D721Med (cell line): ENCODE measurements at regions not wholly inside any gene's neighbourhood (a gene's known extent, or its start where the extent isn't known, plus 50 kb on each side); places are given as distances from the start of the nearest gene placed in this dataset.
"Not testable (repeated sequence)": the region's sequence is repeated elsewhere in the genome, so short reads cannot be mapped to it uniquely, and the experiment has no call there.

ENCODE experiments used
- DNase-seq: peaks from one replicate; pipeline ENCODE4 v3.0.0; 2011; ENCODE audit warnings: low spot score; ENCODE audit not compliant: insufficient read length
- FAIRE-seq: peaks from 2 replicates; lab custom pipeline; 2011; peaks lifted over from hg19 to GRCh38; lab: Jason Lieb, UNC
- CTCF ChIP-seq: IDR thresholded peaks from 2 replicates; pipeline ENCODE4 v1.5.1; 2012; ENCODE audit warnings: mild to moderate bottlenecking, control low read depth; ENCODE audit not compliant: insufficient read depth; ENCODE audit errors: missing control alignments

GRCh38 chr2:166661391-166661790 lies 167.3 kb upstream of the SCN7A start:
- TF ChIP-seq CTCF, result no peak
- FAIRE-seq (no peak), DNase-seq (no peak)

GRCh38 chr2:166658901-166659300 lies 164.9 kb upstream of the SCN7A start:
- FAIRE-seq, result no peak
- no peak for TF ChIP-seq CTCF
- DNase-seq, result no peak

DNA sequence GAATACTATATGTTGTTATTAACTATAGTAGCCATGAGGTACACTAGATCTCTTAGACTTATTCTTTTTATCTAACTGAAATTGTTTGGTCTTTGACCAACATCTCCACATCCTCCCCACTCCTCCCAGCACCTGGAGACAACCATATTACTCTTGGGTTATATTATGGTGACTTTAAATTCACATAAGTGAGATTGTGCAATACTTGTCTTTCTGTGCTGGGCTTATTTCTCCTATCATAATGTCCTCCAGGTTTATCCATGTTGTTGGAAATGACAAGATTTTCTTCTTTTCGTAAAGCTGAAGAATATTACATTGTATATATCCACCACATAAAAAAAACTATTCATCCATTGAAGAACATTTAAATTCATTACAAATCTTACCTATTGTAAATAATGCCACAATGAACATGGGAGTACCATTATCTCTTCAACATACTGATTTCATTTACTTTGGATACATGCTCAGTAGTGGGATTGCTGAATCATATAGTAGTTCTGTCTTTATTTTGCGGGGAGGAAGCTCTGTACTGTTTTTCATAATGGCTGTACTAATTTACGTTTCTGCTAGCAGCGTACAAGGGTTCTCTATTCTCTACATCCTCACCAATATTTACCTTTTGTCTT lies 159.2 kb upstream of the SCN7A start:
- FAIRE-seq (no peak), DNase-seq (no peak)

GRCh38 chr2:166651991-166652390 lies 157.9 kb upstream of the SCN7A start:
- DNase-seq, result no peak
- TF ChIP-seq CTCF, result no peak

More for the DNA sequence above, 159.2 kb upstream of the SCN7A start:
- TF ChIP-seq CTCF, result no peak

DNA sequence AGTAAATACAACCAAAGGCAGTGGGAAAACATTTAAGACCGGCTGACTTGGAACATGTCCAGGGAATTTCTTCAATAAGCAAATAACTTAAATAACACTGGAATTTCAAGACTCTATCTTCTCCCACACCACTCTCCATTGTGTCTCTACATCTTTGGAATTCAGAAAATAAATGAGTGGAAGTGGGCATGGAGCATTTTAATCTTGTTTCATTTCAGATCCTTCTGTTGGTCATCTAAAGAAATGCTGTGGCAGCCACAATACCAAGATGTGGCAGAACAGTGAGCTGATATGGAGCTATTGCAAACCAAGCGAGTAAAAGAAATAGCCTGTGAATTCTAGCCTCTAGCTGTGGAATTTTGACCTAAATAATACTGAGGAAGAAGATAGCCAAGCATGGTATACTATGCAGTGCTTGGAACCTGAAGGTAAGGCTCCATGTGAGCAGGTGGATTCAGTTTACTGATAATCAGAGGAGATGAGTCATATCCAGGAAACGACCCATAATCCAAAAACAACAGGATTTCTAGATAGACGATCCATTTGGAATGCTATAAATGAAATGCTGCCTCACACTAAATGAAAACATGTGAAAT lies 157.1 kb upstream of the SCN7A start:
- no peak for DNase-seq
- TF ChIP-seq CTCF, result no peak
- no peak for FAIRE-seq

More at GRCh38 chr2:166651991-166652390, 157.9 kb upstream of the SCN7A start:
- no peak for FAIRE-seq

GRCh38 chr2:166647935-166648334 lies 153.9 kb upstream of the SCN7A start:
- TF ChIP-seq CTCF, result no peak
- FAIRE-seq (no peak), DNase-seq (no peak)

- no peak for TF ChIP-seq CTCF
- FAIRE-seq, result no peak
- no peak for DNase-seq
Measured at GRCh38 chr2:166643980-166644379, 149.9 kb upstream of the SCN7A start.

DNA sequence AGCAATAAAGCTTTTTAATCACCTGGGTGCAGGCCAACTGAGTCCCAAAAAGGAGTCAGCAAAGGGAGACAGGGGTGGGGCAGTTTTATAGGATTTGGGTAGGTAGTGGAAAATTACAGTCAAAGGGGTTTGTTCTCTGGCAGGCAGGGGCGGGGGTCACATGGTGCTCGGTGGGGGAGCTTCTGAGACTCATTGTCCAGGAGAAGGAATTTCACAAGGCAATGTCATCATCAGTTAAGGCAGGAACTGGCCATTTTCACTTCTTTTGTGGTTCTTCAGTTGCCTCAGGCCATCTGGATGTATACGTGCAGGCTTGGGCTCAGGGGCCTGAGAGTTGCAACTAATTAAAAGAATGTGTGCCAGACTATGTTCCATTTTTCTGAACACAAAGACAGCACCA lies 147.5 kb upstream of the SCN7A start:
- DNase-seq, FAIRE-seq: not testable (repeated sequence)
